ENCODE measurements at regions not wholly inside any gene's neighbourhood (a gene's known extent, or its start where the extent isn't known, plus 50 kb on each side); places are given as distances from the start of the nearest gene placed in this dataset.

- Histone ChIP-seq H3K27me3 (ENCODE audit: low read depth) (no peaks in the 10 kb centered on the region), H3K4me3 (no peak overlapping the region), H3K9me3 (no peaks in the 10 kb centered on the region), H3K27ac (no peak overlapping the region), H3K4me1 (no peaks in the 10 kb centered on the region), H3K36me3 (no peaks in the 10 kb centered on the region)
- TF ChIP-seq CTCF (IDR thresholded peaks at IDR 0.05), result no peak
- intact Hi-C loops (cut with DNase I), result no loop called here
- ATAC-seq (no peak), DNase-seq (no peak)
These were observed 64.4 kb upstream of the HPGD start for GRCh38 chr4:174586651-174587050.

- Histone ChIP-seq H3K4me3 (no peak overlapping the region), H3K27ac (no peak overlapping the region), H3K36me3 (no peaks in the 10 kb centered on the region), H3K4me1 (peaks cover 18% of the 10 kb centered on the region), H3K27me3 (ENCODE audit: low read depth) (no peaks in the 10 kb centered on the region), H3K9me3 (no peaks in the 10 kb centered on the region)
- intact Hi-C loops (cut with DNase I), result no loop called here
- no peak for TF ChIP-seq CTCF (IDR thresholded peaks at IDR 0.05)
- ATAC-seq, result no peak
- no peak for DNase-seq
These were observed 60.8 kb upstream of the HPGD start for GRCh38 chr4:174583056-174583455.

- no peaks in the 10 kb centered on the region for H3K36me3 ChIP-seq
- no peak overlapping the region for H3K27ac ChIP-seq
- no peak overlapping the region for H3K4me3 ChIP-seq
- no peaks in the 10 kb centered on the region for H3K27me3 ChIP-seq (ENCODE audit: low read depth)
- DNase-seq (no peak), ATAC-seq (no peak)
- H3K4me1 ChIP-seq, result peaks cover 18% of the 10 kb centered on the region
- intact Hi-C loops (cut with DNase I), result no loop called here
- TF ChIP-seq CTCF (IDR thresholded peaks at IDR 0.05), result no peak
- H3K9me3 ChIP-seq, result no peaks in the 10 kb centered on the region
These were observed 60.2 kb upstream of the HPGD start for GRCh38 chr4:174582463-174582862.

- Histone ChIP-seq H3K36me3 (no peaks in the 10 kb centered on the region), H3K27ac (no peak overlapping the region), H3K4me1 (peaks cover 18% of the 10 kb centered on the region), H3K9me3 (no peaks in the 10 kb centered on the region), H3K27me3 (ENCODE audit: low read depth) (no peaks in the 10 kb centered on the region), H3K4me3 (no peak overlapping the region)
- TF ChIP-seq CTCF (IDR thresholded peaks at IDR 0.05), result no peak
- intact Hi-C loops (cut with DNase I), result no loop called here
- ATAC-seq, result no peak
- DNase-seq, result no peak
These were observed 59.6 kb upstream of the HPGD start for GRCh38 chr4:174581901-174582300.

- Histone ChIP-seq H3K27me3 (ENCODE audit: low read depth) (no peaks in the 10 kb centered on the region), H3K4me3 (no peak overlapping the region), H3K9me3 (no peaks in the 10 kb centered on the region), H3K4me1 (peaks cover 18% of the 10 kb centered on the region), H3K27ac (no peak overlapping the region), H3K36me3 (no peaks in the 10 kb centered on the region)
- TF ChIP-seq CTCF (IDR thresholded peaks at IDR 0.05), result no peak
- intact Hi-C loops (cut with DNase I), result no loop called here
- ATAC-seq (peak; percentile 52 to 58), DNase-seq (no peak)
These were observed 58.3 kb upstream of the HPGD start for GRCh38 chr4:174580597-174580996.

- no peak for ATAC-seq
- no peak for TF ChIP-seq CTCF (IDR thresholded peaks at IDR 0.05)
- H3K9me3 ChIP-seq, result no peaks in the 10 kb centered on the region
- intact Hi-C loops (cut with DNase I), result no loop called here
- no peak for DNase-seq
- no peak overlapping the region for H3K27ac ChIP-seq
- H3K36me3 ChIP-seq, result no peaks in the 10 kb centered on the region
- no peaks in the 10 kb centered on the region for H3K27me3 ChIP-seq (ENCODE audit: low read depth)
- H3K4me1 ChIP-seq, result peaks cover 18% of the 10 kb centered on the region
- H3K4me3 ChIP-seq, result no peak overlapping the region
These were observed 57.1 kb upstream of the HPGD start for GRCh38 chr4:174579421-174579820.
